ENCODE measurements at regions not wholly inside any gene's neighbourhood (a gene's known extent, or its start where the extent isn't known, plus 50 kb on each side); places are given as distances from the start of the nearest gene placed in this dataset.

GRCh38 chr15:70195171-70195570 lies 97.5 kb upstream of the TLE3 start:
- no peak for DNase-seq

DNA sequence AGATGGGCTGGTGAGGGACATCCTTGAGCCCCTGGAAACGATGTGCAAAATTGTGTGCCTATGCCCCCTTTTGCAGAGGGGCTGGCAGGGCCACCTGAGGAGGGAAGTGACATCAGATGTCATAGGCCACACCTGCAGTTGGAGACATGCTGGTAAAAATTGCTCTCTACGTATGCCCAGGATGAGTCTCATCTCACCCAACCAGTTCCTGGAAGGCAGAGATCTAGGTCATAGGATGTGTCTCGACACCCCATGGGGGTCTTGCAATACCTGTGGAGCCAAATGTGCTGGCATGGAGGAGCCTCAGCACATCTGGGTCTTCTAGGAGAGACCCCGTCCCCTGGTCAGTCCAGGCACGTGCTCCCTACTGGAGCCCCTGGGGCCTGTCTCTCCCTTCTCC lies 96.5 kb upstream of the TLE3 start:
- DNase-seq: no peak

GRCh38 chr15:70193734-70194133 lies 96.0 kb upstream of the TLE3 start:
- DNase-seq: no peak

GRCh38 chr15:70192490-70192889 lies 94.8 kb upstream of the TLE3 start:
- DNase-seq: no peak

DNA sequence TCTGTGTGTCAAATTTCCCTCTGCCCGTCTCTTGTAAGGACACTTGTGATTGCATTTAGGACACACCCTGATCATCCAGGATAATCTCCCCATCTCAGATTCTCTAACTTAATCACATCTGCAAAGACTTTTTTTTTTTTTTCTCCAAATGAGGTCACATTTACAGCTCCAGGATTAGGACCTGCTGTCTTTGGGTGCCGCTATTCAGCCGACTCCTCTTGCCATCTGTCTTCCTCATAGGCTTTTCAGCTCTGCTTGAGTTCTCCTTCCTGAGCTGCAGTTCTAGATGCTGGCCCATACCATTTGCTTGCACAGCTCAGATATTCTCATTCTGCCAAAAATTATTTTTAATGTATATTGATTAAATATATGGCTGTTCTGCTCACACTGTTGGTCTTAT lies 94.3 kb upstream of the TLE3 start:
- DNase-seq: no peak

- DNase-seq: no peak
Observed at GRCh38 chr15:70190965-70191364, 93.2 kb upstream of the TLE3 start.

DNA sequence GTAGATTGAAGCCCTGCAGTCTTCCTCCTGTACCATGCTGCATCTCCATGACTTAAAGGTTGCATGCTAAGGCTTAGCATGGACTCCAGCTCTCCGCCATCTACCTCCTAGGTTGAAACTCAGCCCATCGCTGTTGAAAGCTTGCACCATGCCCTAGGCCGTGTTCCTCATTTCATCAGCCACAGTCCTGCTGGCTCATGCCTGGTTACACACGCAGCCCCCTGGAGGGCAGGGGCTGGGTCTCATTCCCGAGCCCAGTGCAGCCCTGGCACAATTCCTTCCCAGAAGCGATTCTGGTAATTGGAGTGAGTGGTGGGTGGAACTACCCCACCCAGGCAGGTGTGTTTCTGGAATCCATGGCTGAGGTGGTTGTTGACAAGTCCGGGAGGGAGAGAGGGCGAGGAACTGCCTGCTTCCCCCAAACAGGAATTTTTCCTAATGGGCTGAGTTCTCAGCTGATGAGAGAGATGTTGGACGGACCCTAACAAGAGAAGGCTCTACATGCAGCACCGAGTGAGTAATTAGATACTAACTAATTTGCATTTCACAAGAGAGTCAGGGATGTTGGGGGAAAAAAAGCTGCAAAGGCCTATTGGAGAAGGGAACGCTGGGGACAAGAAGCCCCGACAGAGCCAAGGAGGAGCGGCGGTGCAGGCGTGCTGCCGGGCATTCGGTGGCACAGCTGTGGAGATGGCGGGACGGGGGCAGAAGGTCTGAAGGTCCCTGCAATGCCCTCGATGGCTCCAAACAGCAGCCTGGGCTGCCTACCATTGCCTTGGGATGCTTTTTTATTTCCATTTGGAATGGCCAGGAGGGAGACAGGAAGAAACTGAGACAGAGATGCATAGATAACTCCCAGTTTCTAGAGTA lies 92.3 kb upstream of the TLE3 start:
- no peak for DNase-seq

DNA sequence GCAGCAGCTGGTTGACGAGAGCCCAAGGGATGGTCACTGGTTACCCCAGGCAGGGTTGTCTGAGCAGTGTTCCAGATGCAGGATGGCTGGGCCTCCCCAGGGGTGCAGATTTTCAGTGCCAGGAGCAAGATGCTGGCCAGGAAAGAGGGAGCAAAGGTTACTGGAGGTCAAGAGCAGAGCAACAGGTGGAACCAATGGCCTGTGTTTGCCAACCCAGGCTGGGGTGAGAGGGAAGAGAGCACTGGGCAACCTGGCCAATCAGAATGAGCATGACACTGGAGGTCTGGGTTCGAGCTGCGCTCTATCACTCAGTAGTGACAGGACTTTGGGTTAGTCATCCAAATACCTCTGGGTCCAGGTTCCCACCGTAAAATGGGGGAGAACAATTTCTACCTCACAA lies 90.6 kb upstream of the TLE3 start:
- DNase-seq: no peak

- no peak for DNase-seq
Observed at GRCh38 chr15:70187331-70187730, 89.6 kb upstream of the TLE3 start.

GRCh38 chr15:70186152-70186551 lies 88.4 kb upstream of the TLE3 start:
- DNase-seq: no peak

- DNase-seq: no peak
Observed at GRCh38 chr15:70185251-70185711, 87.6 kb upstream of the TLE3 start.

DNA sequence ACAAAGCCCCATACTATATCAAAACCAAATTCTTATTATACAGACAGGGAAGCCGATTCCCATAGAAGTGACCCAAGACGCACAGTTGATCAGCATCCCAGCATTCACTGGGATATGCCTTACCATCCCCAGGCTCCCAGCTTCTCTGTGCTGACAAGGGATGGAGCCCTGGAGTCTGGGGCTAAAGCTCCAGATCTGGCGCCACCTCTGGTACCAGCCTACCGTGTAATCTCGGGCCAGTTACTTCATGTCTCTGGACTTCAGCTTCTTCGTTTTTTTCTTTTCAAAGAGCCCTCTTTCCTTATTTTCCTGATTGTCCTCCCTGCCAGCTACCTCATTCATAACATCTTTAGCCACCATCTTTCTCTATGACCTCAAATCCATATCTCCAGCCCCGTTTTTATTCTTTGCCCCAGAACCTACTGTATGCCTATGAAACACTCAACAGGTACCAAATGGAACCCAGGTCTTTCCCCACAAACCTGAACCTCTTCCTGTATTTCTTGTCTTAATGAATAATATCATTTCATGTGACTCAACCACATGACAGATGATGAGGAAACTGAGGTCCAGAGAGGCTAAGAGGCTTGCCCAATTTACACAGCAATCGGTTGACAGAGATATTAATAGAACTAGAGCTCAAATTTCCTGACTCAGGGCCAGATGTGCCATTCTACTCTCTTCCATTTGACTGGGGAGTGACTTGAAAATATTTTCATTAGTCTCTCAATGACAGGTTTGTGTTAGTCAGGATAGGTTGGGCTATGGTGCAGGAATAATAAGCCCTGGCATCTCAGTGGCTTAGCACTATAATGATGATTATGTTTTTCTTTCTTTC lies 85.4 kb upstream of the TLE3 start:
- DNase-seq: no peak

DNA sequence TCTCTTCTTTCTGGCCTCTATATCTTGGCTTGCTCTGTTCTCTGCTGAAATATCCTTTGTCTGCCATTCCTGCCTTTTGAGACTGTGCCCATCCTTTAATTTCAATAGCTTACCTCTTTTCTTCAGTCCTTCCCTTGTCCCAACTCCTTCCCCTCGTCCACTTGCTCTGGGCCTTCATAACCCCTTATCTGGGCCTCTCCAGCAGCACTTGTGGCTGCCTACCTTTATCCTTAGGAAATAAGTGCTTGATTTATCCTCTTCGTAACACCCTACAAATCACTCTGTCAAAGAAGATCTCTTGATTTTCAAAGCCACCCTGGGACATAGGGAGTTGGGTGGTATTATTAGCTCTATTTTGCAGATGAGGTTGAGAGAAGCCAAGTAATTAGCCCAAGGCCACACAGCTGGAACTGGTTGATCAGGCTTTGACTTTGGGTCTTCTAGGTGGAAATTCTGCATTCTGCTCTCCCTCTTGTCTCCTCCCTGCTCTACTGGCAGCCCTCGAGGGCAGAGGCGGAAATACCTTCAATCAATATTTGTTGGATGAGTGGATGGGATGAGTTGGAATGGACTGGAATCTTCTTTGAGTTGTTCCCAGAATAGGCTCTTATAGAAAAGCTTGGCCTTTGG lies 84.0 kb upstream of the TLE3 start:
- no peak for DNase-seq

- no peak for DNase-seq
Observed at GRCh38 chr15:70180186-70180875, 82.6 kb upstream of the TLE3 start.

- no peak for DNase-seq
Observed at GRCh38 chr15:70179309-70179892, 81.7 kb upstream of the TLE3 start.

GRCh38 chr15:70178335-70179084 lies 80.8 kb upstream of the TLE3 start:
- DNase-seq: no peak

GRCh38 chr15:70172566-70173225 lies 75.0 kb upstream of the TLE3 start:
- DNase-seq: no peak

- DNase-seq: no peak
Observed at GRCh38 chr15:70172124-70172523, 74.4 kb upstream of the TLE3 start.

- DNase-seq: no peak
Observed at GRCh38 chr15:70171256-70171886, 73.7 kb upstream of the TLE3 start.

DNA sequence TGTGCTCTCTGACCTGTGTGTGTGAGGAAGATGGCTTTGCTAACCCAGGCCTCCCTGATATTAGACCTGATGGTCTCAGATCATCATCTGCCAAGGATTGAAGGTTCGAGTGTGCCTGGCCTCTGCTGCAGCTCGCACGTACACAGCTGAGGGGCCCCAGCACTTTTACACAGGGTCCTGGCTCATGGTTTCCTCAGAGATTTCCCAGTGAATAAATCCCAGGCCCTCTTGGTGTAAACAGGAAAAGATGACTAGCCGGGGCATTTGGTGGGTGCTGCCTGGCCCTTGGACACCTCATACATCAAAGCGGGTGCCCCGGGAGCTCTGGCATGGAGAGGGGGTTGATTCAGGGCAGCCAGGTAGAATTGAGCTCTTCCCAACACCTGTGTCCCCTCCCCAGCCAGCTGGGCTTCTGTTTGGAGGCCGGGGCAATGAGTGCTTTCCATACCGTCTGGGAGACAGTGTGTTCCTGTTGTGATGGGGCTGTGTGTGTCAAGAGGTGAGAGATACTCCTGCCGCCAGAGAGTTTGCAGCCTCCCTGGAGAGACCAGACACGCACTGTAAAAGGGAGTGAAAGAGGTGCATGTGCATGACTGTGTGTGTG lies 72.5 kb upstream of the TLE3 start:
- DNase-seq: no peak
